Activated CD8-positive, alpha-beta T cell treated with anti-CD3 and anti-CD28 coated beads for 36 hours (primary cell): ENCODE measurements at regions not wholly inside any gene's neighbourhood (a gene's known extent, or its start where the extent isn't known, plus 50 kb on each side); places are given as distances from the start of the nearest gene placed in this dataset.

ENCODE experiments used
- ATAC-seq: fragments of 200-7000 bp; cut with Tn5 transposase; one replicate; pipeline ENCODE4 v1.10.0; 2021; ENCODE audit warnings: mild to moderate bottlenecking, moderate library complexity
- CTCF ChIA-PET: fragments of 350-600 bp; sonication (Branson Sonifier 250); formaldehyde crosslinking; loops from one replicate; lab custom pipeline; 2021; ENCODE audit warnings: antibody characterized with exemption; lab: Charles Lee
- POLR2A ChIA-PET: fragments of 350-600 bp; sonication (Branson Sonifier 250); formaldehyde crosslinking; loops from one replicate; lab custom pipeline; 2021; ENCODE audit warnings: antibody characterized with exemption; lab: Charles Lee
- DNase-seq: peaks from one replicate; pipeline ENCODE4 v3.0.0-alpha.2; 2020
- H3K27ac Mint-ChIP-seq: one replicate; pipeline ENCODE4 v1.8.0; 2021; ENCODE audit warnings: mild to moderate bottlenecking, mixed read lengths
- H3K27me3 Mint-ChIP-seq: one replicate; pipeline ENCODE4 v1.8.0; 2021; ENCODE audit warnings: mixed read lengths
- H3K36me3 Mint-ChIP-seq: one replicate; pipeline ENCODE4 v1.8.0; 2021; ENCODE audit warnings: low read depth, mixed read lengths
- H3K4me1 Mint-ChIP-seq: one replicate; pipeline ENCODE4 v1.8.0; 2021; ENCODE audit warnings: low read depth, mixed read lengths
- H3K4me3 Mint-ChIP-seq: one replicate; pipeline ENCODE4 v1.8.0; 2021; ENCODE audit warnings: mild to moderate bottlenecking, moderate library complexity, mixed read lengths
- H3K9me3 Mint-ChIP-seq: one replicate; pipeline ENCODE4 v1.8.0; 2021; ENCODE audit warnings: mixed read lengths
- intact Hi-C: fragments of 100-400 bp; cut with micrococcal nuclease; formaldehyde crosslinking; loops from one replicate; pipeline ENCODE4 v1.10.0; 2022
- TF ChIP-seq, protein P1 (sequence below): fragments of 200-600 bp; IDR thresholded peaks from one replicate; pipeline ENCODE4 v1.8.0; 2022; ENCODE audit warnings: antibody characterized with exemption, mild to moderate bottlenecking

DNA sequence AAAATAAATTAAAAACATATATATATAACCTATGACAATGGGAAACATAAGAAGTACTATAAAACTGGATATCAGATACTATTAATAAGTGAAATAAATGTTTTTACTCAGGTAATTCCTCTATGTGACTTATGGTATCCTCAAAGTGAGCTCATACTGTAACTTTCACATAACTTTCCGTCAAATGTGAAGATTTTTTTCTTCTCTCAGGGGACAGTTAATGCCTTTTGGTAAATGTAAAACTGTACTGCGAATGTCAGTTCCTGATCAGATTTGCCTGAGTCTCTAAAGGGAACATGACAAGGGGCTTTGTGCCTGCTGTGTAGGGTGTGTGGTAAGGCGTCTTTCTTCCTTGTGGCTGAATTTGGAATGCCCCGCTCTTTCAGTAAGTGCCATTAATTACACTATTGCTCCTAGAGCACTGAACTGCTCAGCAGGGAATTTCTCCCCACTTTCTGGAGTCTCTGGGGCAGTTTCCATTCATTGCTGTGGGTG is 271.8 kb downstream of the PRL start:
- peaks cover 2% of the 10 kb centered on the region for H3K36me3 Mint-ChIP-seq
- intact Hi-C loops: no loop called here
- H3K27ac Mint-ChIP-seq: no peak overlapping the region
- H3K4me3 Mint-ChIP-seq: no peak overlapping the region
- DNase-seq (no peak), ATAC-seq (peak; percentile 15)
- H3K4me1 Mint-ChIP-seq: peaks cover 30% of the 10 kb centered on the region
- H3K27me3 Mint-ChIP-seq: no peaks in the 10 kb centered on the region
- TF ChIP-seq, protein P1, sequence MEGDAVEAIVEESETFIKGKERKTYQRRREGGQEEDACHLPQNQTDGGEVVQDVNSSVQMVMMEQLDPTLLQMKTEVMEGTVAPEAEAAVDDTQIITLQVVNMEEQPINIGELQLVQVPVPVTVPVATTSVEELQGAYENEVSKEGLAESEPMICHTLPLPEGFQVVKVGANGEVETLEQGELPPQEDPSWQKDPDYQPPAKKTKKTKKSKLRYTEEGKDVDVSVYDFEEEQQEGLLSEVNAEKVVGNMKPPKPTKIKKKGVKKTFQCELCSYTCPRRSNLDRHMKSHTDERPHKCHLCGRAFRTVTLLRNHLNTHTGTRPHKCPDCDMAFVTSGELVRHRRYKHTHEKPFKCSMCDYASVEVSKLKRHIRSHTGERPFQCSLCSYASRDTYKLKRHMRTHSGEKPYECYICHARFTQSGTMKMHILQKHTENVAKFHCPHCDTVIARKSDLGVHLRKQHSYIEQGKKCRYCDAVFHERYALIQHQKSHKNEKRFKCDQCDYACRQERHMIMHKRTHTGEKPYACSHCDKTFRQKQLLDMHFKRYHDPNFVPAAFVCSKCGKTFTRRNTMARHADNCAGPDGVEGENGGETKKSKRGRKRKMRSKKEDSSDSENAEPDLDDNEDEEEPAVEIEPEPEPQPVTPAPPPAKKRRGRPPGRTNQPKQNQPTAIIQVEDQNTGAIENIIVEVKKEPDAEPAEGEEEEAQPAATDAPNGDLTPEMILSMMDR: no peak
- peaks cover 2% of the 10 kb centered on the region for H3K9me3 Mint-ChIP-seq
- ChIA-PET POLR2A (no interaction called here), CTCF (no interaction called here)

DNA sequence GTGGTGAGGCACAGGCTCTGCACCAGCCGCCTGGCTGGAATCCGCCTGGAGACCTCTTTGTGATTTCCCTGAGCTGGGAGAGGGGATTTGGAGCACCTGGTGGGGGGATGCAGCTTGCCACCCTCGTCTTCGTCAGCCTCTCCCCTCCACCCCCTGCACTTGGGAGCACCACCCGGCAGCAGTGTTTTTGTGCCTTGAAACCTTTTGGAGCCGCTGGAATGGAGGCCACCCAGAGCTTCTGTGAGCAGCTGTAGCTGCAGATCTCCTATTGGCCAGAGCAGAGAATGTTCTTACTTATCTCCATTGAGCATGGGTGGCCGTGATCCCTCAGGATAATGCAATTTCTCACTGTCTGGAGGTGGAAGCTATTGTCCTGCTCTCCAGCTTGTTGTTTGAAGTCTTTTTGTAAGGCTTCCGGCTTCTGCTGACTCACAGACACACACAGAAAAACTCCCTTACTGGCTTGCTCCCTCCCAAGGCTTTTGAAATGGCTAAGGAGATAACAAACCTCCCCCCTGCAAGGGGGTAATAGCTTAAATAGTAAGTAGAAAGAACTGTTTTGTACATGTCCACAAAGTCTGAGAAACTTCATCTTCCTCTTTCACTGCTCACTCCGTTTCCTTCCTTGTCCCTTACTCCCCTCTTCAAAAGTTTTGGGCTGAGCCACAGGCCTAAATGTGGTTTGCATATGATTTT is 271.2 kb downstream of the PRL start:
- H3K4me3 Mint-ChIP-seq: no peak overlapping the region
- DNase-seq: peak; percentile 26
- peak overlapping the region; percentile 37 for H3K27ac Mint-ChIP-seq
- ATAC-seq: peak; percentile 72
- peaks cover 2% of the 10 kb centered on the region for H3K9me3 Mint-ChIP-seq
- peaks cover 2% of the 10 kb centered on the region for H3K36me3 Mint-ChIP-seq
- TF ChIP-seq, protein P1: no peak
- intact Hi-C loops: no loop called here
- peaks cover 30% of the 10 kb centered on the region for H3K4me1 Mint-ChIP-seq
- POLR2A ChIA-PET: no interaction called here
- CTCF ChIA-PET: interaction anchor here (0.7 to 1.6 kb wide), 3 partner anchors 10 to 18 kb away, joined by 3 to 5 read pairs (median 3); no protein-coding TSS in a partner anchor
- no peaks in the 10 kb centered on the region for H3K27me3 Mint-ChIP-seq

DNA sequence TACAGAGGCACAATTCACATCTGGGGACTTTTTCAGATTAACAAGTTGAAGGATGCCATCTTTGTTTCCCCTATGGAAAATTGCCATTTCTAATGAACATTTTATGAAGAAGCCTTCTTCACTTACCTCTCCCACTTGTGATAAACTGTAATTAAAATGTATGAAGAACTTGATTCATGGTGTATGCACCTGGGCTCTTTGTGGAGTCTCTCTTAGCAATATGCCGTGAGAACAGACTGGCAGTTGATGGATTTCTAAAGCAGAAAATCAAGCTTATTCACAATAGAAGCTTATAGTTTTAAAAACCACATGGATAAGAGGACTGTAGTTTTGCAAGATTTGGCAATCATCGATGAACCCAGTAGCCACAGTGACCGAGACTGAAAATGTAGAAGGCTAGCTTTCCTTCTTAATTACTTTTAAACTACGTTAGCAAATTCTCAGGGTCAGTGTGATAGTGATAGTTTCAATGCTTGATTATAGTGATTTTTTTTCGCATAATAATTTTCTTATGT is 270.6 kb downstream of the PRL start:
- ChIA-PET POLR2A (no interaction called here), CTCF (interaction anchor here (0.7 to 1.6 kb wide), 3 partner anchors 9 to 17 kb away, joined by 3 to 5 read pairs (median 3); no protein-coding TSS in a partner anchor)
- peak overlapping the region; percentile 37 for H3K27ac Mint-ChIP-seq

DNA sequence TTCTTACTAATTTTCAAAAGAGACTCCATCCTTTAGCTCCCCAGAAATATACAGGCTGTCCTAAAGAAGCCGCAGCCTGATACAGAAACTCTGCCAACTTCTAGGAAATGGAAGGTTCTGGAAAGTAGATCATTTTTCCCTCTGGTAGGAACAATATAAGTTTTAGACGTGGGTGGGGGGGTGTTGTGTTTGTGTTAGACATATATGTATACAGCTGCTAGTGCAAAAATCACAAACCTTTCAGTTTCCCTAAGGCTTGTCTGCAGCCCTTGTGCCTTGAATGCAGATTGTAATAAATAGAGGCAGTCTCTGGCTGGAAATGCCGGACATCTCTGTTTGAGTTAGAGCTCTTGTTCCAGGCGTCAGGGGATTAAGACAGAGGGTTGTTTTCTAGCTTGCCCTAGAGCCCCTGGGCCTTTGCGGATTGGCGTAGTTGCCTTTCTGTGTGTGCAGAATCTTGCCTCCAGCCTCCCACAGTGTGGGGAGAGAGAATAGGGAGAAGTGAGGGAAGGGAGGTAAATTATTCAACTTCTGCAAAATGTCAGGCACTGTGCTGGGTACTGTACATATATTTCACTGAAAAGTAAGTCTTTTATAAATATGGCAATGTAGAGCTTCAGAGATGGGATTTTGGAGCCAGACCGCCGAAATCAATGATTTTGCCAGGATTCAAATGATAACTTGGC is 269.7 kb downstream of the PRL start:
- no peak overlapping the region for H3K27ac Mint-ChIP-seq
- no peak for DNase-seq
- POLR2A ChIA-PET: no interaction called here
- H3K9me3 Mint-ChIP-seq: no peaks in the 10 kb centered on the region
- ATAC-seq: no peak
- CTCF ChIA-PET: interaction anchor here (1.6 kb wide), 1 partner anchor 8 kb away, joined by 5 read pairs; no protein-coding TSS in a partner anchor
- peaks cover 30% of the 10 kb centered on the region for H3K4me1 Mint-ChIP-seq
- intact Hi-C loops: no loop called here
- H3K36me3 Mint-ChIP-seq: peaks cover under 1% of the 10 kb centered on the region
- H3K27me3 Mint-ChIP-seq: no peaks in the 10 kb centered on the region
- TF ChIP-seq, protein P1: no peak
- H3K4me3 Mint-ChIP-seq: no peak overlapping the region

More for the DNA sequence above, 270.6 kb downstream of the PRL start:
- H3K27me3 Mint-ChIP-seq: no peaks in the 10 kb centered on the region
- H3K36me3 Mint-ChIP-seq: peaks cover 2% of the 10 kb centered on the region
- no peak overlapping the region for H3K4me3 Mint-ChIP-seq
- ATAC-seq (peak; percentile 34), DNase-seq (no peak)
- peaks cover 30% of the 10 kb centered on the region for H3K4me1 Mint-ChIP-seq
- intact Hi-C loops: no loop called here
- TF ChIP-seq, protein P1: no peak
- peaks cover 2% of the 10 kb centered on the region for H3K9me3 Mint-ChIP-seq
